Activated CD4-positive, CD25-positive, alpha-beta regulatory T cell treated with anti-CD3 and anti-CD28 coated beads, Interleukin-2, amount 50 U/mL, for 72 hours (primary cell): ENCODE measurements at regions not wholly inside any gene's neighbourhood (a gene's known extent, or its start where the extent isn't known, plus 50 kb on each side); places are given as distances from the start of the nearest gene placed in this dataset.
A peak's percentile ranks its signal among the peaks of the same experiment; 100 is the strongest.
"Not testable (repeated sequence)": the region's sequence is repeated elsewhere in the genome, so short reads cannot be mapped to it uniquely, and the experiment has no call there.

Source experiments
- DNase-seq: peaks from one replicate; pipeline ENCODE4 v3.0.0; 2021

DNA sequence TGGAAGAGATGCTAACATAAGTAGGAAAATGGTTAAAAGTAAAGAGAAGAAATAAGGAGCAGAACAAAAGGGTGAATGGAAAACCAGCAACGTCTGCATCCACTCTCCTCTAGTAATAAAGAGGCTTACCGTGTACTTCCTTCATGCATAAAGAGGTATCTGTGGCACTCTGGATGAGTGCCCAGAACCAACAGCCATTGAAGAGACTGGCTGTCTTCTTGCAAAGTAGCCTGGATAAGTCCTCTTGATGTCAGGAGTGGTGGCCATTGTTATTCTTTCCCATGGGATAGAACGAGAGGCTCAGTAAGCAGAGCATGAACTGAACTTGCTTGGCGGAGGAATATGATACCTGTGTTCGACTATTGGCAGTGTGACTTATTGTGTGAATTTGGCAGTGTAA lies 186.2 kb upstream of the RASGRP1 start:
- no peak for DNase-seq

DNA sequence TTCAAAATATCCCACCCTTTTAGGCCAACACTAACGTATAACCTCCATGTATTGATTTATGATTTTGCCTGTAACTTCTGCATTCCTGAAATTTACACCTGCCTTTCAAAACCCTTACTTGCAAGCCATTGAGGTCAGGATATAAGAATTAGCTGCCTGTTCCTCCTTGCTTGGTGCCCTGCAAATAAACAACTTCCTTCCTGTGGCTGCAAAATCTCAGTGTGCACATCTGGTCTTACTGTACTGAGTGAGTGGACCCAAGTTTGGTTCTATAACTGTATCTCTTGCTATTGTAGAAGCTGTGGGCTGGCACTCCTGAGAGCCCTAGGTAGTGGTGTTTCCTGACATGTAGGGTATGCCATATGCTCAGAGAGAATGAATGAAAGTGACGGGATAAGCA lies 191.1 kb upstream of the RASGRP1 start:
- no peak for DNase-seq

DNA sequence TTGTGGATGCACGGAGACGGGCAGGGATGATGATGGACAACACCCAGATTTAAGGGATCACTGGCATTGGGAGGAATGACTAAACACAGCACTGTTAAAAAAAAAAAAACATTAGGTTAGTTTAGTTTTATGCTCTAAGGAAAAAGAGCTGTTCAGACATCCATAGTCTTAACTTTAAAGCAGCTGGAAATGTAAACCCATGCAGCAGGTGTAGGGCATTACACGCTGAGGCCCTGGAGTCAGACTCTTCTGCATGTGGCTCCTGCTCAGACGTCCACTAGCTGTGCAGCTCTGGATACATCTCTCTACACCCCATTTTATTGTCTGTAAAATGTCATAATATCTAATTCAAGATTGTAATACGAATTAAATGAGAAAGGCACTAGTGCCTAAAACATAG lies 191.8 kb upstream of the RASGRP1 start:
- no peak for DNase-seq

DNA sequence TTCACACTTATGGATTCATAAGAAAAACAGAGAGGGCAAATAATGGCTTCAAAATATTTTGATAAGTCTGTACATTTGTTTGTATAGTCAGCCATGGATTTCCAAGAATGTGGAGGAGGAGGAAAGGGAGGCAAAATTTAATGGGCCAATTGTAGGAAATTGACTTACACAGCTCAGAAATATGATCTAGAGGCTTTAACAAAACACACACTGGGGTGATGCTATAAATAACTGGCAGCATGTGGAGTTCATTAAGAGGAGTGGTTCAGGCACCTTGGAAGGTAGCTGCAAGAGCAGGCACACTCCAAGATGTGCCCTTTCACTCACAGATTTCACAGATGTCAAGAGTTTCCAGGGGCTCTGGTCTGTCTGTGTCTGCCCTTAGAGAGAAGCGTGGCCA lies 193.4 kb upstream of the RASGRP1 start:
- DNase-seq: no peak

DNA sequence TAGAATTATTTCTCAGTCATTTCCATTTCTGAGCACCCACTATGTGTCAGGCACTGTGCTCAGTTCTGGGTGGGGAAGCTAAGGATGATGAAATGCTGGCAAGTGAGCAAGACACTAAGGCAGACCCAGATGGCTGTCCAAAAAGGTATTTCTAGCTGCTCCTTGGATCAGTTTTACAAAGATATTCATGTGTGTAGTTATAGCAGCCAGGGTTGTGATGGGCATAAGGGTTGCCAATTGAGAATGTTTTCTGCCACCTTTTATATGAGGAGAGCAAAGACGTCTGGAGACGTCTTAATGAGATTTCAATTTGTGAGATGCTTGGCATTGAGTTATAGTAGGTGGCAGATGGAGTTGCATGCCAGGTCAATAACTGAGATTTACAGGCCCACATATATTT lies 197.1 kb upstream of the RASGRP1 start:
- no peak for DNase-seq

DNA sequence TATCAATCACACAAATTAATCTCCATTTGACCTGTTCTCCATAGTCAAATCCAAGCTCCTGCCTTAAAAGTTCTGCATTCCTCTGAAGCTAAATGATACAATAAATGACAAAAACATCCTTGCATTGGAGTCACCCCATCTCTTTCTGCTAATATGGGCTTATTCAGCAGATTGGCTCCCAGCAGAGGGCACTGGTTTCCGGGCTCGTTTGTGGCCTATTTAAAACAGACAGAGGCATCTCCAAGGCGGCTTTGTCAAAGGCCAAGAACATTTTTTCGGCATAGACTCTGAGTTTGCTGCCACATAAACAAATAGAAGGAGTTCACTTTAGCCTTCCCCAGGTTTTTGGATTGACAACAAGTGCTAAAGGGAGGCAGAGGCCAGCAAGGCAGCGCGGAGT lies 204.4 kb upstream of the RASGRP1 start:
- DNase-seq: no peak

DNA sequence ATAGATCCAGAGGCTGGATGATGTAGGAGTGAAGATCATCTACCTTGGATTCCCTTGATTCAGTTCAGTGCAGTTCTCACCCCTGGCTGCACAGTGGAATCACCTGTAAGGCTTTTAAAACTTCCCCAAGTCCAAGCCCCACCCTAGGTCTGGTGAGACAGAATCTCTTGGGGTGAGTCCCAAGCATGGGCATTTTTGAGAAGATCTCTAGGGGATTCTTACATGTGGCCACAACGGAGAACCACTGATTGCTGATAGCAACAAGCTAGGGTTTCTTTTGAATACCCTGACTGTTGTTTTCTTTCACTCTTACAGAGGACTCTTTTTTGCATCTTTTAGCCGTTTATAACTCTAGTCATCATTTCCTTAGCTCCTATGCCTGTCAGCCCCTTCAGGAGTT lies 204.9 kb upstream of the RASGRP1 start:
- no peak for DNase-seq

DNA sequence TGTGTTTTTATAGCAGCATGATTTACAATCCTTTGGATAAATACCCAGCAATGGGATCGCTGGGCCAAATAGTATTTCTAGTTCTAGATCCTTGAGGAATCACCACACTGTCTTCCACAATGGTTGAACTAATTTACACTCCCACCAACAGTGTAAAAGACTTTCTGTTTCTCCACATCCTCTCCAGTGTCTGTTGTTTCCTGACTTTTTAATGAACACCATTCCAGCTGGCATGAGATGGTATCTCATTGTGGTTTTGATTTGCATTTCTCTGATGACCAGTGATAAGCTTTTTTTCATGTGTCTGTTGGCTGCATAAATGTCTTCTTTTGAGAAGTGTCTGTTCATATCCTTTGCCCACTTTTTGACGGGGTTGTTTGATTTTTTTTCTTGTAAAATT lies 209.5 kb upstream of the RASGRP1 start:
- not testable (repeated sequence) for DNase-seq

DNA sequence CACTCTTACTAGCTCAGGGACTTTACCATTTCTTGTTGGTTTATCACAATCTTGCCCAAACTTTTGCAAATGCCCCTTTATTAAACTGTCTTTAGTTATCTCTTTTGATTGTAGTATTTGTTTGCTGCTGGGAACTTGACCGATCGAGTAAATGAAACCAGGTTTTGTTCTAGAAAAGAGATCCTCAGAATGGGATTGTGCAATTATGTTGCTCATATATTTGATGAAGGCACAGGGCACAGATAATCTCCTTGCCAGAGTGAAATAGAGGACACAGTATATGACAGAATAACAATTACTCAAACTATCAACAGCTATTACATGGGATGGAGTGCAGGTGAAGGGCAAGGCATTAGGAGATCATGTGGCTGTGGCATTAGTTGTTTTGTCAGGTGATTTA lies 216.6 kb upstream of the RASGRP1 start:
- DNase-seq: no peak

DNA sequence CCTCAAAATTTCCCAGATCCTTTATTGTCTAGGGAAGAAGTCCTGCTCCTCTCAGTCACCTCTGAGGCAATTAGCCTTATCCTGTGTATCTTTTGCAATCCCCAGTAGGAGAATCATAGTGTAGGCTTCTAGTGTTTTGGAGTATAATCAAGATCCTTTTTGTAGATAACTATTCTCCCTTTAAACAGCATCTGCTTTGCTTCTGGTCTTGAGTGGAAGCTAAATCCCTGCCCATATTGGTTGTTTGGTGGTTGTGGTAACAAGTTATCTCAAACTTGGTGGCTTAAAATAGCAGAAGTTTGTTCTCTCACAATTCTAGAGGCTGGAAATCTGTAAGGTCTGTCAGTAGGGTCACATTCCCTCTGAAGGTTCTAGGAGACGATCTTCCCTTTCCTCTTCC lies 217.5 kb upstream of the RASGRP1 start:
- no peak for DNase-seq

DNA sequence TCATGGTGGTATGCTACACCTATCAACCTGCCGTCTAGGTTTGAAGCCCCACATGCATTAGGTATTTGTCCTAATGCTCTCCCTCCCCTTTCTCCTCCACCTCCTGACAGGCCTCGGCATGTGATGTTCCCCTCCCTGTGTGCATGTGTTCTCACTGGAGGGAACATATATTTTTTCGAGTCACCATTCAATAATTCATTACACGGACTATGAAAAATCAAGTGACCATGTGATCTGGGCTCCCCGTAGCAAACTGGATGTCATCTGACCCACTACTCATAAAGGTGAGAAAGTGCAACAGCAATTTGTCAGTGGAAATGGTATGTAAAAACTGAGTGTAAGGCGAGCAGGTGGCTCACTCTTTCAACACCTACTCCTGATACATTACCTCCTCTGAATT lies 224.3 kb upstream of the RASGRP1 start:
- no peak for DNase-seq

DNA sequence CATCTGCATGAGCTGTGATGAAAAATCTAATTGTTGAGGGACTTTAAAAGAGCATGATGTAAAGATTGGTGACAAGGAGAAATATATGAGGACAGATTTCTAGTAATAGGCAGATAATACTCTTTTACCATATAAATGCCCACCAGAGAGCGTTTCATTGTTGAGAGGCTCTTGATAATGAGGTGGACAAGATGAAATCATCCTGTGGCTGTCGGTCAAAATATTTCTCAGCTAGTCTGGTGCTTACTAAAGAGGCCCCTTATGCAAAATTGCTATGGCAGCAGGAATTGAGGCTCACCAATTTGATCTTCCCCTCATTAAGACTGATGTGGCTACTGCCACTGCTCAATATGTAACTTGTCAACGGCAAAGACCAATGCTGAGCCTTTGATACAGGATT lies 225.0 kb upstream of the RASGRP1 start:
- no peak for DNase-seq

DNA sequence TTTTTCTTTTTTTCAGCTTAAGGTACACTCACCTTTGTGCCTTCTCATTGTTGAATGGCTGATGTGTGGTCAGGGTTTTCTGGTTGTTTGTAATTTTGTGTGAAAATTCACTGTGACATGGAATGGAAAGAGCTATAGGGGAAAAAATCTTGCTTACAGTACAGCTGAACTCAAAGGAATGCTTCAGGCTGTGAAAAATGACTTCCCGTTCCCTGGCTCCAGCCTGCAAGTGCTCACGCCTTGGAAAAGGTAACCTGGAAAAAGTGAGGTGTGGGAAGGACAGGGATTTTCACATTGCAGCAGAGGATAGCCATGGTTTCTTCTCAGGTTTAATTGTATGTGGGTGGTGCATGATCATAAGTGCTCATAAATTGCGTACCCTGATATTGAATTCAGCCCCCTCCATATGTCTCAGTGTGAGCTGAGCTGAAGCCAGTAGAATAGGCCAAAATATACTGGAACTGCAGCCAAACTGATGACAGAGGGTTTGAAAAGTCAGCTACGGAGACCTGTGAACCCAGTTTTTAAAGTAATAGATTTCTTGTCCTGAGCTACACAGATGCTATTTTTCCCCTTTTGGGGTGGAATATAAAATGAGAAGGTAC lies 228.7 kb upstream of the RASGRP1 start:
- DNase-seq: no peak

DNA sequence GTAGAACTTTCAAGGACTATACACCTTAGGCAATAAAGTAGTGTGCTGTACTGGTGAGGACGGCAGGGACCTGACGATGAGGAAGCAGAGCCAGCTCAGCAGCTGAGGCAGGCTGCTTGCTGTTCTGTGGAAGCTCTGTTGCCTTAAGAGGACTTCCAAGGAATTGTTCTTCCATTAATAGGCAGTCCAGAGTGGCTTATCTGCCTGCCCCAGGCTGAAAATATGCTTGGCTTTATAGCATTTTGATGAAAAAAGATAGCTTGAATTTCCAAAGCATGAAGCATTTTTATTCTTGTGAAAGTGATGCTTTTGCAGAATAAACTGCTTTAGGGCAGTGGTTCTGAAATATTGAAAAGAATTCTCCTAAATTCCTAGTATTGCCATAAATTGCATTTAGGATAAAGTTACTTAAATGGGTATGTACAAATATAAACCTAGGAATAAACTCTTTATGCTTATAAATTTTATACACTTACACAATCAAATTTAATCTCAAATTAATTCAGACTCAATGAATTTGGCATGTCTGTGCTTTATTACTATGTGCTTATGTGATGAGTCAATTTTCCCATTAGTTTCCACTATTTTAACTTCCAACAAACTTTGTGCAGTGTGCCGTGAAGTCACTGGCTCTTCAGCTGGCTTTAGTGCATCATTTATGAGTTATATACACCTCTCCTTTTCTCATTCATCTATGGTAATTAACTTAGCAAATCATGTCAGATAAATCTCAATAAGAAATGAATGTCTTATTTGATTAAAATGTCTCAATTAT lies 231.0 kb upstream of the RASGRP1 start:
- DNase-seq: no peak

DNA sequence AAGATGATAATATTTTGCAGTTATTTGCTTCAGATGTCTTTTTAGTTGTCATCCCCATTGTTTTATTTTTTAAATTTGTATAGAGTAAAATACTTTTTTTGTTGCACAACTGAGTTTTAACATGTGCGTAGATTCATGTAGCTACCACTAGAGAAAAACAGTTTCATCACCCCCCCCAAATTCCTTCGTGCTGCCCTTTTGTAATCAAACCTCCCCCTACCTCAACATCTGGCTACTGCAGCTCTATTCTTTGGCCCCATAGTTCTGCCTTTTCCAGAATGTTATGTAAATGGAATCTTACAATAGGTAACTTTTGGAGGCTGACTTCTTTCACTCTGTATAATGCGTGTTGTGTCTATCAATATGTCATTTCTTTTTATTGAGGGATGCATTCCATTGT lies 232.0 kb upstream of the RASGRP1 start:
- DNase-seq: no peak

DNA sequence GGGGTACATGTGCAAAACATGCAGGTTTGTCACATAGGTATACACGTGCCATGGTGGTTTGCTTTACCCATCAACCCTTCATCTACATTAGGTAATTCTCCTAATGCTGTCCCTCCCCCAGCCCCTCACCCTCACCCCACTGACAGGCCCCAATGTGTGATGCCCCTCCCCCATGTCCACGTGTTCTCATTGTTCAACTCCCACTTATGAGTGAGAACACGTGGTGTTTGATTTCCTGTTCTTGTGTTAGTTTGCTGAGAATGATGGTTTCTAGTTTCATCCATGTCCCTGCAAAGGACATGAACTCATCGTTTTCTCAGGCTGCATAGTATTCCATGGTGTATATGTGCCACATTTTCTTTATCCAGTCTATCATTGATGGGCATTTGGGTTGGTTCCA lies 232.9 kb upstream of the RASGRP1 start:
- not testable (repeated sequence) for DNase-seq

DNA sequence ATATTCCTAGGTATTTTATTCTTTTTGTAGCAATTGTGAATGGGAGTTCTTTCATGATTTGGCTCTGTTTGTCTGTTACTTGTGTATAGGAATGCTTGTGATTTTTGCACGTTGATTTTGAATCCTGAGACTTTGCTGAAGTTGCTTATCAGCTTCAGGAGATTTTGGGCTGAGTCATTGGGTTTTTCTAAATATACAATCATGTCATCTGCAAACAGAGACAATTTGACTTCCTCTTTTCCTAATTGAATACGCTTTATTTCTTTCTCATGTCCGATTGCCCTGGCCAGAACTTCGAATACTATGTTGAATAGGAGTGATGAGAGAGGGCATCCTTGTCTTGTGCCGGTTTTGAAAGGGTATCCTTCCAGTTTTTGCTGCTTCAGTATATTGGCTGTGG lies 234.6 kb upstream of the RASGRP1 start:
- not testable (repeated sequence) for DNase-seq

DNA sequence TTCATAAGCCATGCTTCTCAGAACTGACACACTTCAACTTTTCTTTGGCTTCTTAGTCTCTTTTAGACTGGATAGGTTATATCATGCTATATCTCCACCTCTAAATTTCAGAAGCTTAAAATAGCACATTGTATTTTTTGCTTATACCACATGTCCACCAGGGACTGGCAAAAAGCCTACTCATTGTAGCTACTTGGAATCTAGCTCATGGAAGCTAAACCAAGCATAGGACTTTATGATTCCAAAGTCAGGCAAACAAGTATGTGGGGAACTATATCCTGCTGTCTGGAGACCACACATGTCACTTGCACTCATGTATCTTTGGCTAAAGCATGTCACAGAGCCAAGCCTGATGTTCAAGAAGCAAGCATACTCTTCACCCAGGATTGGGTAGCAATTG lies 245.0 kb upstream of the RASGRP1 start:
- no peak for DNase-seq

DNA sequence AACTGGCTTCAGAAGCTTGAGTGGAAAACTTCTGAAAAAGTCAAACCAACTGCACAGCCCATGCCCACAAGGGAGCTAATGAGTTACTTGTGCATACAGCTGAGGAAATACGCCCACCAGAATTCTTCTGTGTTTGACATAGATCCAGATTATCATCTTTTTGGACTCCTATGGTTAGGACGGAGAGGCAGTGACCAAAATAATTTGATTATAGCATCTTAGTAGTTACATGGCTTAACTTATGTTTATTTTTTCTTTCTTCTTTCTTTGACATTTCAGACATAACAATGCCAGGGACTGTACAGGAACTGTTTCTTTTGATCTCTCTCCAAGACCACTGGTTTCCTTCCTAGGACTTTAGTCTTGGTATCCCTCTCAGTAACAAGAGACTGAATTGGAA lies 246.1 kb upstream of the RASGRP1 start:
- DNase-seq: no peak

DNA sequence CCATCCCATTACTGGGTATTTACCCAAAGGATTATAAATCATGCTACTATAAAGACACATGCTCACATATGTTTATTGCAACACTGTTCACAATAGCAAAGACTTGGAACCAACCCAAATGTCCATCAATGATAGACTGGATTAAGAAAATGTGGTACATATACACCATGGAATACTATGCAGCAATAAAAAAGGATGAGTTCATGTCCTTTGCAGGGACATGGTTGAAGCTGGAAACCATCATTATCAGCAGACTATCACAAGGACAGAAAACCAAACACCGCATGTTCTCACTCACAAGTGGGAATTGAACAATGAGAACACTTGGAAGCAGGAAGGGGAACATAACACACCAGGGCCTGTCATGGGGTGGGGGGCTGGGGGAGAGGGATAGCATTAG lies 249.6 kb upstream of the RASGRP1 start:
- not testable (repeated sequence) for DNase-seq

DNA sequence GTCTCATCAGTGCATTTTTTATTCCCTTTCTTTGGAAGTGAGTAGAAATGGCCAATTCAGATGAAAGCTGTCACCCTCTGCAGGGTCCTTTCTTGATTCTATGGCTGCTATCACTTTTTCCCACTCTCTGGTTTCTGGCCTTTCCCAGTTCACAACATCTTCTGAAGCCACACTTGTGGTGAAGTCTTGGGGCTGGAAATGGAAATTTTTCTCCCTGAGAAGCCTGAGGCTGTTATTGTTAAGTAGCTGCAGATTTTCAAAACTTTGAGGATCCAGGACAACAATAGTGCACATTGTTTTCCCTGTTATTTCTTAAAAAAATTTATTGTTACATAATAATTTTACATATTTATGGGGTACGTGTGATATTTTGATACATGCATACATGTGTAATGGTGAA lies 250.3 kb upstream of the RASGRP1 start:
- no peak for DNase-seq

DNA sequence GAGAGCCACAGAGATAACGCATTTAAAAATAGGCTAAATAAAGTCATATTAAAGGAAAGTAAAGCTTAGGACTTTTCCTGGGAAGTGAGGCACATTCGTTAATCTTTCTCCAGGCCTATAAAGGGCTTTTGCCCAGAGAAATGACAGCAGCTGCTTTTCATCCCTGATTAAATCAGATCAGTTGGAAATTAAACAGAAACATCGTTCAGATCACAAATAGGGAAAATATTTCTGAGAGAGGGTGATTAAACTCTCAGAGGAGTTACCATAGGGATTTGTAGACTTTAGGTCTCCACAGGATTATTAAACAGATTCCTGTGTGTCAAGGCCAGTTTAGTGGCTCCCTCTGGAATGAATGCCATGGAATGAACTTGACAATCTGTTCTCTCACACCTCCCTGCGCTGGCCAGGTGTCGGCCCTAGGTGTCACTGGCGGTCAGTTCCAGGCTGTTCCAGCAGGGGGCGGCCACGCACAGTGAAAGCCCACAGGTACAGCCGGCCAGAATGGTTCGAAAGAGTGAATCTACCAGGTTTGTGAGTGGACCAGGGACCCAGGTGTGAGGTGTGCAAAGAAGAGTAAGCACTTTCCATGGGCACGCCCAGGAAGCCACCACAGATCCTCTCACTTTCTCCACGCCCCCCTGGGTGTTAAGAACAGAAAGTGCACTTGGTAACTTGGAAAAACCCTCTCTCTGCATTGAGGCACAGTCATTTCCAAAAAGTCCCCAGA lies 253.0 kb upstream of the RASGRP1 start:
- peak; percentile 89 for DNase-seq

DNA sequence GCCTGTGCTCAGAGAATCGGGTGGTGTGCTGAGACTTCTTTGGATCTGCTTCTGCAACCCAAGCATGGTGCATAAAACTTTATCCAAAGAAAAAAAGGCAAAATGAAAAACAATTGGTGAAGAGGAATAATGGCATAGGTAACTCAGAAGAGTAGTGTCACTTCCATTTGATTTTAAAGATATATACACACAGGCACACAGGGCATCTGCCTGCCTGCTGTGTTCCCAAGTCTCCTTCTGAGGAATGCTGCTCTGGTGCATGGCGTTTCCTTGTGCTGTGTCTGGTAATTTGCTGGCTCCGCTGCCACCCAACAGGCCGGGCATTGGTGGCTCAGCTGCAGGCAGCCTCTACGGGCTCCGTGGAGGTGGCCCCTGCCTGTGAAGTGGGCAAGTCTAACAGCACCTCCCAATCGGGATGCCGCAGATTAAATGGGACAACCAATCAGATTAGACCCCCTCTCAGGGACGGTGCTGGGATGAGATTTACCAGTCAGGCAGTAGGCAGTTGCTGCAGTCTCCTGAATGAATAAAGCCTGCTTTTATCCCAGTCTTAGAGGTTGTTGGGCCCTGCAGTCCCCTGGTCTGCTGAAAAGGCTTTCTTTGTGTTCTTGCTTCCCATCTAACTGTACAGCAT lies 253.7 kb upstream of the RASGRP1 start:
- DNase-seq: no peak
